ENCODE measurements at regions not wholly inside any gene's neighbourhood (a gene's known extent, or its start where the extent isn't known, plus 50 kb on each side); places are given as distances from the start of the nearest gene placed in this dataset.

GRCh38 chr14:28821993-28822392 lies 55.4 kb downstream of the FOXG1 start:
- no peak overlapping the region for H3K4me2 ChIP-seq (ENCODE audit: low read depth, low read length)
- no TSS peak for BruUV-seq (replicated peaks)
- H3K4me1 ChIP-seq (ENCODE audit: control insufficient read depth, insufficient read depth, low read length): no peaks in the 10 kb centered on the region
- H3K14ac ChIP-seq (replicated peaks; ENCODE audit: low read depth, low read length): no peak overlapping the region
- H3K79me1 ChIP-seq (ENCODE audit: low read depth in 1 of 2, low read length in 2 of 2): no peaks in the 10 kb centered on the region
- H3K27me3 ChIP-seq (ENCODE audit: control insufficient read depth, insufficient read depth, low read length): no peaks in the 10 kb centered on the region
- H3K4me3 ChIP-seq (ENCODE audit: insufficient read depth, low read depth, low read length): no peak overlapping the region
- H4K8ac ChIP-seq (ENCODE audit: low read depth in 2 of 2, low read length in 2 of 2): no peak overlapping the region
- H2BK120ac ChIP-seq (ENCODE audit: low read depth, low read length): no peak overlapping the region
- no peak overlapping the region for H3K4ac ChIP-seq (ENCODE audit: low read depth, low read length)
- H4K5ac ChIP-seq (ENCODE audit: low read depth, low read length): no peak overlapping the region
- no peak for TF ChIP-seq BHLHE40 (IDR thresholded peaks at IDR 0.05; ENCODE audit: low read depth, low read length)
- no peak for TF ChIP-seq NFE2L2 (IDR thresholded peaks at IDR 0.05; ENCODE audit: low read depth, low read length)
- TF ChIP-seq SMC3 (IDR thresholded peaks at IDR 0.05; ENCODE audit: low read depth, low read length): no peak
- TF ChIP-seq CEBPB (IDR thresholded peaks at IDR 0.05; ENCODE audit: low read depth, low read length): no peak
- no peak for TF ChIP-seq RCOR1 (IDR thresholded peaks at IDR 0.05; ENCODE audit: insufficient replicate concordance, low read length)
- no peak for TF ChIP-seq MAZ (IDR thresholded peaks at IDR 0.05; ENCODE audit: borderline replicate concordance, low read depth, low read length)
- TF ChIP-seq MXI1 (IDR thresholded peaks at IDR 0.05; ENCODE audit: borderline replicate concordance, low read depth, low read length): no peak
- no peak for TF ChIP-seq ELK1 (IDR thresholded peaks at IDR 0.05; ENCODE audit: borderline replicate concordance, low read depth, low read length)
- no peak for TF ChIP-seq MAFK (IDR thresholded peaks at IDR 0.05; ENCODE audit: low read depth, low read length)
- no peak for TF ChIP-seq POLR2A (IDR thresholded peaks at IDR 0.05; ENCODE audit: low read depth, low read length)
- no peak overlapping the region for H3K23ac ChIP-seq (ENCODE audit: low read depth, low read length)
- H3K9me3 ChIP-seq (ENCODE audit: control insufficient read depth, insufficient read depth, low read length): no peaks in the 10 kb centered on the region
- H4K20me1 ChIP-seq (ENCODE audit: insufficient read depth, low read length): no peaks in the 10 kb centered on the region
- H3K56ac ChIP-seq (ENCODE audit: extremely low read depth, insufficient read depth, low read length): no peak overlapping the region
- H3K9me1 ChIP-seq (ENCODE audit: insufficient read depth, low read length): no peaks in the 10 kb centered on the region
- H2BK15ac ChIP-seq (ENCODE audit: low read depth, low read length): no peak overlapping the region
- no peak overlapping the region for H2BK20ac ChIP-seq (ENCODE audit: low read depth, low read length)
- no peak overlapping the region for H4K91ac ChIP-seq (ENCODE audit: insufficient read depth, low read depth, low read length)
- H2AK9ac ChIP-seq (replicated peaks; ENCODE audit: low read depth, low read length, poor library complexity): no peak overlapping the region
- in situ Hi-C loops (cut with MboI; ENCODE audit: low sequenced_read_pairs): no loop called here
- H2AK5ac ChIP-seq (ENCODE audit: low read depth, low read length): no peak overlapping the region
- no peak overlapping the region for H3K27ac ChIP-seq (ENCODE audit: insufficient read depth, low read length)
- no peak overlapping the region for H2AFZ ChIP-seq (replicated peaks; ENCODE audit: low read length, poor library complexity)
- DNase-seq (no peak), ATAC-seq (ENCODE audit: low read depth) (no peak)
- H3K18ac ChIP-seq (ENCODE audit: low read depth, low read length): no peak overlapping the region
- dilution Hi-C loops (cut with HindIII; ENCODE audit: low sequenced_read_pairs, unreplicated experiment): no loop called here
- intact Hi-C loops (cut with micrococcal nuclease): no loop called here
- H3K36me3 ChIP-seq (ENCODE audit: control insufficient read depth, insufficient read depth, low read length): no peaks in the 10 kb centered on the region
- no peak overlapping the region for H2BK5ac ChIP-seq (ENCODE audit: low read depth, low read length, poor library complexity, severe bottlenecking)
- ChIA-PET CTCF (no interaction called here), POLR2A (ENCODE audit: unreplicated experiment) (no interaction called here)
- H3K9ac ChIP-seq (ENCODE audit: low read depth, low read length): no peak overlapping the region

All from IMR-90 (cell line).